Gastrocnemius medialis (tissue), 4 donors: ENCODE measurements at regions not wholly inside any gene's neighbourhood (a gene's known extent, or its start where the extent isn't known, plus 50 kb on each side); places are given as distances from the start of the nearest gene placed in this dataset.

Experiments used
- ATAC-seq, 2 donors: fragments of 150-250 bp; one replicate each; pipeline ENCODE4 v1.9.1; 2016
- DNase-seq, 2 donors: peaks; one replicate each; pipeline ENCODE4 v3.0.0-alpha.2; 2019
- H3K27ac ChIP-seq, 4 donors: fragments of 200-600 bp; sonication (generic); 1 replicate in 1 of 4; 2 replicates in 3 of 4; pipeline ENCODE4 v1.5.1; 2016 to 2018; ENCODE audit warnings: mild to moderate bottlenecking in 2 of 4, moderate library complexity in 1 of 4
- H3K27me3 ChIP-seq, 3 donors: fragments of 200-600 bp; sonication (generic) in 2 of 3; 1 replicate in 1 of 3; 2 replicates in 2 of 3; pipeline versions ENCODE4 v1.5.1 to v1.6.0; 2016 to 2019; ENCODE audit warnings: mild to moderate bottlenecking in 1 of 3, moderate library complexity in 1 of 3
- H3K36me3 ChIP-seq, 2 donors: fragments of 200-600 bp; sonication (generic) in 1 of 2; one replicate each; pipeline ENCODE4 v1.5.1; 2017 to 2018
- H3K4me1 ChIP-seq, 2 donors: fragments of 200-600 bp; sonication (generic) in 1 of 2; one replicate each; pipeline ENCODE4 v1.5.1; 2016 to 2017; ENCODE audit warnings: mild to moderate bottlenecking in 2 of 2
- H3K4me3 ChIP-seq, 4 donors: fragments of 200-600 bp; sonication (generic) in 3 of 4; 1 replicate in 1 of 4; 2 replicates in 3 of 4; pipeline ENCODE4 v1.5.1; 2016 to 2019; ENCODE audit warnings: mild to moderate bottlenecking in 2 of 4
- H3K9me3 ChIP-seq, 3 donors: fragments of 200-600 bp; sonication (generic) in 2 of 3; 1 replicate in 1 of 3; 2 replicates in 2 of 3; pipeline ENCODE4 v1.5.1; 2016 to 2019
- POLR2A ChIP-seq, 2 donors: fragments of 450-650 bp; IDR thresholded peaks; one replicate each; pipeline ENCODE4 v1.6.1; 2017; ENCODE audit warnings: antibody characterized with exemption in 2 of 2, mild to moderate bottlenecking in 2 of 2, moderate library complexity in 2 of 2
- in situ Hi-C, 4 donors: fragments of 200-750 bp; cut with MboI; loops; one replicate each; pipeline versions ENCODE4 v1.15.0 to v1.8.0; 2017; ENCODE audit warnings: low sequenced_read_pairs in 4 of 4
- intact Hi-C: fragments of 100-400 bp; cut with DNase I; formaldehyde crosslinking; loops from one replicate; pipeline ENCODE4 v1.15.1; 2023; ENCODE audit warnings: low total_unique reads
- TF ChIP-seq, protein P1 (sequence below), 5 experiments: fragments of 450-650 bp in 3 of 5; fragments of 200-600 bp in 2 of 5; sonication (generic) in 2 of 5; IDR thresholded peaks in 4 of 5; conservative IDR thresholded peaks in 1 of 5; 1 replicate in 4 of 5; 2 replicates in 1 of 5; pipeline ENCODE4 v1.5.1; 2016 to 2019; ENCODE audit warnings: antibody characterized with exemption in 5 of 5, mild to moderate bottlenecking in 3 of 5, moderate library complexity in 3 of 5

GRCh38 chr9:108663422-108663821, 192.4 kb downstream of the ACTL7B start:
- ATAC-seq (no peak), DNase-seq (no peak)
- Histone ChIP-seq H3K36me3 (no peaks in the 10 kb centered on the region), H3K9me3 (peaks cover 0 to 5% (median 0%) of the 10 kb centered on the region in 3 donors), H3K27me3 (no peaks in the 10 kb centered on the region), H3K4me1 (no peaks in the 10 kb centered on the region), H3K4me3 (no peak overlapping the region), H3K27ac (no peak overlapping the region)
- in situ Hi-C loops = no loop called here
- intact Hi-C loops = no loop called here
- TF ChIP-seq POLR2A (IDR thresholded peaks at IDR 0.05) = no peak
- TF ChIP-seq, protein P1, sequence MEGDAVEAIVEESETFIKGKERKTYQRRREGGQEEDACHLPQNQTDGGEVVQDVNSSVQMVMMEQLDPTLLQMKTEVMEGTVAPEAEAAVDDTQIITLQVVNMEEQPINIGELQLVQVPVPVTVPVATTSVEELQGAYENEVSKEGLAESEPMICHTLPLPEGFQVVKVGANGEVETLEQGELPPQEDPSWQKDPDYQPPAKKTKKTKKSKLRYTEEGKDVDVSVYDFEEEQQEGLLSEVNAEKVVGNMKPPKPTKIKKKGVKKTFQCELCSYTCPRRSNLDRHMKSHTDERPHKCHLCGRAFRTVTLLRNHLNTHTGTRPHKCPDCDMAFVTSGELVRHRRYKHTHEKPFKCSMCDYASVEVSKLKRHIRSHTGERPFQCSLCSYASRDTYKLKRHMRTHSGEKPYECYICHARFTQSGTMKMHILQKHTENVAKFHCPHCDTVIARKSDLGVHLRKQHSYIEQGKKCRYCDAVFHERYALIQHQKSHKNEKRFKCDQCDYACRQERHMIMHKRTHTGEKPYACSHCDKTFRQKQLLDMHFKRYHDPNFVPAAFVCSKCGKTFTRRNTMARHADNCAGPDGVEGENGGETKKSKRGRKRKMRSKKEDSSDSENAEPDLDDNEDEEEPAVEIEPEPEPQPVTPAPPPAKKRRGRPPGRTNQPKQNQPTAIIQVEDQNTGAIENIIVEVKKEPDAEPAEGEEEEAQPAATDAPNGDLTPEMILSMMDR (IDR thresholded peaks at IDR 0.05 in 4 of 5, conservative IDR thresholded peaks at IDR 0.05 in 1 of 5) = no peak

GRCh38 chr9:108662956-108663355, 192.8 kb downstream of the ACTL7B start:
- H3K9me3 ChIP-seq = peaks cover 0 to 5% (median 0%) of the 10 kb centered on the region in 3 donors
- no peak overlapping the region for H3K4me3 ChIP-seq
- in situ Hi-C loops (no loop called here), intact Hi-C loops (no loop called here)
- DNase-seq (no peak), ATAC-seq (no peak)
- no peak overlapping the region for H3K27ac ChIP-seq
- no peaks in the 10 kb centered on the region for H3K4me1 ChIP-seq
- no peaks in the 10 kb centered on the region for H3K27me3 ChIP-seq
- TF ChIP-seq, protein P1 (IDR thresholded peaks at IDR 0.05 in 4 of 5, conservative IDR thresholded peaks at IDR 0.05 in 1 of 5) = no peak
- TF ChIP-seq POLR2A (IDR thresholded peaks at IDR 0.05) = no peak
- no peaks in the 10 kb centered on the region for H3K36me3 ChIP-seq

GRCh38 chr9:108662091-108662875, 193.5 kb downstream of the ACTL7B start:
- Histone ChIP-seq H3K9me3 (peaks cover 0 to 5% (median 0%) of the 10 kb centered on the region in 3 donors), H3K4me1 (no peaks in the 10 kb centered on the region), H3K36me3 (no peaks in the 10 kb centered on the region), H3K27me3 (no peaks in the 10 kb centered on the region), H3K4me3 (no peak overlapping the region), H3K27ac (no peak overlapping the region)
- DNase-seq (no peak), ATAC-seq (no peak)
- TF ChIP-seq, protein P1 (IDR thresholded peaks at IDR 0.05 in 4 of 5, conservative IDR thresholded peaks at IDR 0.05 in 1 of 5) = no peak
- TF ChIP-seq POLR2A (IDR thresholded peaks at IDR 0.05) = no peak
- in situ Hi-C loops = no loop called here
- intact Hi-C loops = no loop called here

DNA sequence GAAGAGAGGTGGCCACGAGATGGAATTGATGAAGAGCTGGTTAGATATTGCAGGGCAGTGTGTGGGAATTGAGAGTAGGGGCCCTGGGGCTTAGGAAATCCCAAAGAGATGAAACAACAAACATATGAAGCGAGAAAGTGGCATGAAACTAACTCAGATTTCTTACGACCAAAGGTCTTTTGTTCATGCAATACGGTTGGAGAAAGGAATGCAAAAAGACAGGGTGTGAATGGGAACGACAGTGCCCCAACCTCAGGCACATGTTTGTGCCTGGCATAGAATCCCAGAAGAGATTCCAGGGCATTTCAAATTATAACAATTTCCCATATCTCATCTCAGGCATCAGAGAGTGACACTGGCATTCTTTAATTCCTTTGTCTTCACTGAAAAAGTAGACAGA, 199.2 kb downstream of the ACTL7B start:
- H3K27ac ChIP-seq = no peak overlapping the region
- ATAC-seq (no peak), DNase-seq (no peak)
- H3K9me3 ChIP-seq = peaks cover 0 to 5% (median 0%) of the 10 kb centered on the region in 3 donors
- no peak for TF ChIP-seq POLR2A (IDR thresholded peaks at IDR 0.05)
- TF ChIP-seq, protein P1 (IDR thresholded peaks at IDR 0.05 in 4 of 5, conservative IDR thresholded peaks at IDR 0.05 in 1 of 5) = no peak
- H3K36me3 ChIP-seq = no peaks in the 10 kb centered on the region
- in situ Hi-C loops = no loop called here
- no peak overlapping the region for H3K4me3 ChIP-seq
- no peaks in the 10 kb centered on the region for H3K4me1 ChIP-seq
- H3K27me3 ChIP-seq = no peaks in the 10 kb centered on the region
- intact Hi-C loops = no loop called here
